ENCODE measurements at regions not wholly inside any gene's neighbourhood (a gene's known extent, or its start where the extent isn't known, plus 50 kb on each side); places are given as distances from the start of the nearest gene placed in this dataset.

DNA sequence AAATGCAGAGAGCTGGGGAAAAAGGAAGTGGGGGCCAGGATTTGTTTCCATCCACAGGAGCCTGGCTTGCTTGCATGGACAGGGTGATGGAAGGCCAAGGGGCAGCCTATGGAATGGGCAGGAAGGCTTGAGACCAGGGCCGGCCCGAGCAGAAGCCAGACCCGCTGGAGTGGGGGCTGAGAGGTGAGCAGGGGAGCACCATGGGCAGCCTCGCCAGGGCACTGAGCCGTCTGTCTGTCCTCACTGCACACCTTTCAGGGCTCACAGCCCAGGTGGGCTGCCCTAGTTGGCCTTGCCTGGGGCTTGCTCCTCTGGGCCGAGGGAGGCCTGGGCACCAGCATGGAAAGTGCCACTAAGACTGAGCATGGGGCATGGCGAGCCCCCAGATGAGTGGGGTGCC is 58.6 kb upstream of the CNOT6 start:
- Histone ChIP-seq H3K4me3 (ENCODE audit: low read depth in 2 of 2, low read length in 1 of 2) (no peak overlapping the region), H3K4me2 (no peak overlapping the region), H3F3A (replicated peaks; ENCODE audit: insufficient read depth) (no peaks in the 10 kb centered on the region), H3K9me2 (no peaks in the 10 kb centered on the region), H3K79me2 (ENCODE audit: insufficient read depth) (no peaks in the 10 kb centered on the region), H3K9me3 (no peaks in the 10 kb centered on the region), H3K27ac (ENCODE audit: low read depth in 2 of 2, low read length in 1 of 2) (no peak overlapping the region), H3K27me3 (ENCODE audit: insufficient read depth) (no peaks in the 10 kb centered on the region), H3K36me3 (replicated peaks in 1 of 2; ENCODE audit: control insufficient read depth in 1 of 2, insufficient read depth in 2 of 2, low read length in 1 of 2) (no peaks in the 10 kb centered on the region), H3K9ac (no peak overlapping the region), H3K4me1 (ENCODE audit: control insufficient read depth in 1 of 2, insufficient read depth in 2 of 2, low read depth in 1 of 2, low read length in 1 of 2) (no peaks in the 10 kb centered on the region), H2AFZ (ENCODE audit: low read depth) (no peak overlapping the region), H4K20me1 (ENCODE audit: insufficient read depth) (no peaks in the 10 kb centered on the region)
- no peak for DNase-seq
- POLR2A ChIA-PET = no interaction called here
- CTCF ChIA-PET = no interaction called here
- TF ChIP-seq YY1 (IDR thresholded peaks at IDR 0.05; ENCODE audit: low read depth) (no peak), FOXJ3 (CRISPR knock-in tag; IDR thresholded peaks at IDR 0.05) (no peak), CTCF (IDR thresholded peaks at IDR 0.05) (no peak)
- TF ChIP-seq, protein P1, sequence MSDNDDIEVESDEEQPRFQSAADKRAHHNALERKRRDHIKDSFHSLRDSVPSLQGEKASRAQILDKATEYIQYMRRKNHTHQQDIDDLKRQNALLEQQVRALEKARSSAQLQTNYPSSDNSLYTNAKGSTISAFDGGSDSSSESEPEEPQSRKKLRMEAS (IDR thresholded peaks at IDR 0.05; ENCODE audit: low read depth) = no peak
- WGBS (ENCODE audit: low lambda C conversion rate) = 20% methylated on average over 1 of the region's 7 CpGs

DNA sequence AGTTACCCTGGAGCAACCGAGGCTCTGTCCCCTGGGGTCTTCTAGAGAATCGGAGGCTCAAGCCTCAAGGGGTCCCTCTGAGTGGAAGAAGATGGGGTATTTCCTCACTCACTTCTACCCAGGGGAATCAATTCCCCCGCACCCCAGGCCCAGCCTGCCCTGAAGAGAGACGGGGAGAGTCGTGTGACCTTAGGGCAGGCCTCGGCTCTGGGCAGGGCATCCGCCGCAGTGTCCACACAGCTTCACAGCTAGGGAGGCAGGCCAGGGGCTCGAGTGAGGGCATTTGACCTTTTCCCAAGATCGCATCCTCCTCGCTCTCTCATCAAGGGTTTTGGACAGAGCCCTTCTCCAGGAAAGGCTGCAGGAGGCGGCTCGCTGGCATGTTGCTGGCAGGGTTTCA is 57.9 kb upstream of the CNOT6 start:
- Histone ChIP-seq H3K79me2 (ENCODE audit: insufficient read depth) (no peaks in the 10 kb centered on the region), H3F3A (replicated peaks; ENCODE audit: insufficient read depth) (no peaks in the 10 kb centered on the region), H4K20me1 (ENCODE audit: insufficient read depth) (no peaks in the 10 kb centered on the region), H3K4me3 (ENCODE audit: low read depth in 2 of 2, low read length in 1 of 2) (no peak overlapping the region), H3K9me2 (no peaks in the 10 kb centered on the region), H3K9me3 (no peaks in the 10 kb centered on the region), H3K27ac (ENCODE audit: low read depth in 2 of 2, low read length in 1 of 2) (no peak overlapping the region), H3K9ac (no peak overlapping the region), H2AFZ (ENCODE audit: low read depth) (no peak overlapping the region), H3K36me3 (replicated peaks in 1 of 2; ENCODE audit: control insufficient read depth in 1 of 2, insufficient read depth in 2 of 2, low read length in 1 of 2) (no peaks in the 10 kb centered on the region), H3K27me3 (ENCODE audit: insufficient read depth) (no peaks in the 10 kb centered on the region), H3K4me1 (ENCODE audit: control insufficient read depth in 1 of 2, insufficient read depth in 2 of 2, low read depth in 1 of 2, low read length in 1 of 2) (no peaks in the 10 kb centered on the region), H3K4me2 (no peak overlapping the region)
- CTCF ChIA-PET = no interaction called here
- POLR2A ChIA-PET = no interaction called here
- no peak for TF ChIP-seq RCOR1 (IDR thresholded peaks at IDR 0.05; ENCODE audit: low read length)
- TF ChIP-seq CTCF (IDR thresholded peaks at IDR 0.05) = no peak
- TF ChIP-seq REST (IDR thresholded peaks at IDR 0.05; ENCODE audit: low read depth, low read length) = no peak
- TF ChIP-seq NFIC (IDR thresholded peaks at IDR 0.05; ENCODE audit: borderline replicate concordance) = no peak
- no peak for TF ChIP-seq SMC3 (IDR thresholded peaks at IDR 0.05; ENCODE audit: low read depth, low read length)
- TF ChIP-seq FOSL2 (IDR thresholded peaks at IDR 0.05; ENCODE audit: borderline replicate concordance, low read depth) = no peak
- TF ChIP-seq RXRA (IDR thresholded peaks at IDR 0.05; ENCODE audit: borderline replicate concordance, low read depth) = no peak
- TF ChIP-seq EZH2phosphoT487 (IDR thresholded peaks at IDR 0.05; ENCODE audit: borderline replicate concordance, low read depth) = no peak
- TF ChIP-seq, protein P1 (IDR thresholded peaks at IDR 0.05; ENCODE audit: low read depth) = no peak
- TF ChIP-seq, protein P2, sequence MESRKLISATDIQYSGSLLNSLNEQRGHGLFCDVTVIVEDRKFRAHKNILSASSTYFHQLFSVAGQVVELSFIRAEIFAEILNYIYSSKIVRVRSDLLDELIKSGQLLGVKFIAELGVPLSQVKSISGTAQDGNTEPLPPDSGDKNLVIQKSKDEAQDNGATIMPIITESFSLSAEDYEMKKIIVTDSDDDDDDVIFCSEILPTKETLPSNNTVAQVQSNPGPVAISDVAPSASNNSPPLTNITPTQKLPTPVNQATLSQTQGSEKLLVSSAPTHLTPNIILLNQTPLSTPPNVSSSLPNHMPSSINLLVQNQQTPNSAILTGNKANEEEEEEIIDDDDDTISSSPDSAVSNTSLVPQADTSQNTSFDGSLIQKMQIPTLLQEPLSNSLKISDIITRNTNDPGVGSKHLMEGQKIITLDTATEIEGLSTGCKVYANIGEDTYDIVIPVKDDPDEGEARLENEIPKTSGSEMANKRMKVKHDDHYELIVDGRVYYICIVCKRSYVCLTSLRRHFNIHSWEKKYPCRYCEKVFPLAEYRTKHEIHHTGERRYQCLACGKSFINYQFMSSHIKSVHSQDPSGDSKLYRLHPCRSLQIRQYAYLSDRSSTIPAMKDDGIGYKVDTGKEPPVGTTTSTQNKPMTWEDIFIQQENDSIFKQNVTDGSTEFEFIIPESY (IDR thresholded peaks at IDR 0.05; ENCODE audit: borderline replicate concordance, low read depth) = no peak
- no peak for TF ChIP-seq FOXJ3 (CRISPR knock-in tag; IDR thresholded peaks at IDR 0.05)
- no peak for TF ChIP-seq YY1 (IDR thresholded peaks at IDR 0.05; ENCODE audit: low read depth)
- no peak for TF ChIP-seq CHD2 (IDR thresholded peaks at IDR 0.05; ENCODE audit: low read length, partially characterized antibody)
- TF ChIP-seq PBX3 (IDR thresholded peaks at IDR 0.05) = no peak
- TF ChIP-seq TCF12 (IDR thresholded peaks at IDR 0.05) = no peak
- WGBS (ENCODE audit: low lambda C conversion rate) = 65% methylated on average over 11 of the region's 13 CpGs
- DNase-seq = no peak
